Left ventricle myocardium inferior (tissue), 1 donor: ENCODE measurements at regions not wholly inside any gene's neighbourhood (a gene's known extent, or its start where the extent isn't known, plus 50 kb on each side); places are given as distances from the start of the nearest gene placed in this dataset.
A peak's percentile ranks its signal among the peaks of the same experiment; 100 is the strongest.
"Not testable (repeated sequence)": the region's sequence is repeated elsewhere in the genome, so short reads cannot be mapped to it uniquely, and the experiment has no call there.

Experiments
- DNase-seq: peaks from one replicate; pipeline ENCODE4 v3.0.0-alpha.2; 2020
- H3K27ac ChIP-seq: fragments of 200-600 bp; replicated peaks from 2 replicates; pipeline ENCODE4 v1.8.0; 2021
- H3K27me3 ChIP-seq: fragments of 200-600 bp; 2 replicates; pipeline ENCODE4 v1.8.0; 2021; ENCODE audit warnings: low read depth
- H3K36me3 ChIP-seq: fragments of 200-600 bp; 2 replicates; pipeline ENCODE4 v1.8.0; 2021
- H3K4me1 ChIP-seq: fragments of 200-600 bp; 2 replicates; pipeline ENCODE4 v1.8.0; 2021
- H3K4me3 ChIP-seq: fragments of 200-600 bp; 2 replicates; pipeline ENCODE4 v1.8.0; 2021; ENCODE audit warnings: mild to moderate bottlenecking, moderate library complexity
- H3K9me3 ChIP-seq: fragments of 200-600 bp; replicated peaks from 2 replicates; pipeline ENCODE4 v1.8.0; 2021
- CTCF ChIP-seq: fragments of 200-600 bp; IDR thresholded peaks from 2 replicates; pipeline ENCODE4 v1.8.0; 2021; ENCODE audit warnings: antibody characterized with exemption, mild to moderate bottlenecking, borderline replicate concordance
- intact Hi-C: fragments of 100-400 bp; cut with micrococcal nuclease; formaldehyde crosslinking; loops from one replicate; pipeline ENCODE4 v1.11.0; 2022
- donor health status: DM: no; HTN: yes; CAD: no; lungs with severe emphysema.

- no peaks in the 10 kb centered on the region for H3K36me3 ChIP-seq
- H3K27ac ChIP-seq = no peak overlapping the region
- DNase-seq = no peak
- no peak overlapping the region for H3K4me3 ChIP-seq
- intact Hi-C loops = no loop called here
- no peaks in the 10 kb centered on the region for H3K9me3 ChIP-seq
- no peaks in the 10 kb centered on the region for H3K27me3 ChIP-seq
- H3K4me1 ChIP-seq = peaks cover 5% of the 10 kb centered on the region
- no peak for TF ChIP-seq CTCF
Observed at GRCh38 chr6:135680964-135681913, 170.3 kb upstream of the PDE7B start.

GRCh38 chr6:135686784-135687301 is 164.7 kb upstream of the PDE7B start:
- Histone ChIP-seq H3K9me3 (no peaks in the 10 kb centered on the region), H3K4me1 (peaks cover 18% of the 10 kb centered on the region), H3K4me3 (no peak overlapping the region), H3K36me3 (no peaks in the 10 kb centered on the region), H3K27me3 (no peaks in the 10 kb centered on the region), H3K27ac (peak overlapping the region; percentile 68)
- TF ChIP-seq CTCF = no peak
- intact Hi-C loops = no loop called here
- DNase-seq = no peak

GRCh38 chr6:135688476-135688875 is 163.0 kb upstream of the PDE7B start:
- H3K36me3 ChIP-seq, H3K27ac ChIP-seq, intact Hi-C loops, H3K9me3 ChIP-seq, H3K4me3 ChIP-seq, DNase-seq, H3K27me3 ChIP-seq: not testable (repeated sequence)
- peaks cover 18% of the 10 kb centered on the region for H3K4me1 ChIP-seq

- H3K27me3 ChIP-seq = no peaks in the 10 kb centered on the region
- no peak overlapping the region for H3K27ac ChIP-seq
- DNase-seq = no peak
- H3K36me3 ChIP-seq = no peaks in the 10 kb centered on the region
- H3K4me1 ChIP-seq = peaks cover 1% of the 10 kb centered on the region
- no peak overlapping the region for H3K4me3 ChIP-seq
- no peaks in the 10 kb centered on the region for H3K9me3 ChIP-seq
- intact Hi-C loops = no loop called here
- no peak for TF ChIP-seq CTCF
Observed at GRCh38 chr6:135692426-135692825, 159.1 kb upstream of the PDE7B start.

- H3K9me3 ChIP-seq = no peaks in the 10 kb centered on the region
- intact Hi-C loops = no loop called here
- no peaks in the 10 kb centered on the region for H3K36me3 ChIP-seq
- H3K4me1 ChIP-seq = no peaks in the 10 kb centered on the region
- H3K27me3 ChIP-seq = no peaks in the 10 kb centered on the region
- no peak for TF ChIP-seq CTCF
- no peak overlapping the region for H3K27ac ChIP-seq
- DNase-seq = no peak
- no peak overlapping the region for H3K4me3 ChIP-seq
Observed at GRCh38 chr6:135693811-135694370, 157.6 kb upstream of the PDE7B start.

- Histone ChIP-seq H3K27ac (no peak overlapping the region), H3K36me3 (no peaks in the 10 kb centered on the region), H3K9me3 (no peaks in the 10 kb centered on the region), H3K4me3 (no peak overlapping the region), H3K4me1 (no peaks in the 10 kb centered on the region), H3K27me3 (no peaks in the 10 kb centered on the region)
- intact Hi-C loops = no loop called here
- no peak for TF ChIP-seq CTCF
- no peak for DNase-seq
Observed at GRCh38 chr6:135699705-135700104, 151.8 kb upstream of the PDE7B start.
